Stimulated activated naive CD4-positive, alpha-beta T cell treated with Interleukin-2 at 50 U/mL for 16 hours (primary cell): ENCODE measurements at regions not wholly inside any gene's neighbourhood (a gene's known extent, or its start where the extent isn't known, plus 50 kb on each side); places are given as distances from the start of the nearest gene placed in this dataset.
"Not testable (repeated sequence)": the region's sequence is repeated elsewhere in the genome, so short reads cannot be mapped to it uniquely, and the experiment has no call there.

ENCODE experiments used
- DNase-seq: peaks from one replicate; lab custom pipeline; 2025; lab: John Stamatoyannopoulos, UW

- DNase-seq, result peak; percentile 80
Observed at GRCh38 chr6:27772261-27773001, 139.8 kb downstream of the OR2B2 start.

GRCh38 chr6:27771235-27771634, 141.0 kb downstream of the OR2B2 start:
- no peak for DNase-seq

DNA sequence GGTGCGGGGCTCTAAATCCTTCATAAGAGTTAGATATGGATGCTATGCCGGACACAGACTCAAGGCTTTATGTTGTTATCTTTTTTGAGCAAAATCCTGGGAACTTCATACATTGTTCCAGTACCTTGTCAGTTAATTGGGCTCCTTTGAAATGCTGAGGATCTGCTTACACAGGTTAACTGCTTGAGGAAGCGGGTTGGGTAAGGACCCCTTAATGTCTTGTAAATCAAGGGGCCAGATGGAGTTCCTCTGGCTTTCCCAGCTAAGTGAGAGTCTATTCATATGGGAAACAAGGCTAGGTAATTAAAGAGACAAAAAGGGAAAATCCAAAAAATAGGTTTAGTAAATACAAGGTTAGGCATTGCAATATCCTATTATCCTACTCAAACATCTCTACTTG, 141.5 kb downstream of the OR2B2 start:
- DNase-seq, result no peak

GRCh38 chr6:27768556-27768955, 143.6 kb downstream of the OR2B2 start:
- DNase-seq, result no peak

GRCh38 chr6:27767851-27768250, 144.3 kb downstream of the OR2B2 start:
- DNase-seq, result no peak

DNA sequence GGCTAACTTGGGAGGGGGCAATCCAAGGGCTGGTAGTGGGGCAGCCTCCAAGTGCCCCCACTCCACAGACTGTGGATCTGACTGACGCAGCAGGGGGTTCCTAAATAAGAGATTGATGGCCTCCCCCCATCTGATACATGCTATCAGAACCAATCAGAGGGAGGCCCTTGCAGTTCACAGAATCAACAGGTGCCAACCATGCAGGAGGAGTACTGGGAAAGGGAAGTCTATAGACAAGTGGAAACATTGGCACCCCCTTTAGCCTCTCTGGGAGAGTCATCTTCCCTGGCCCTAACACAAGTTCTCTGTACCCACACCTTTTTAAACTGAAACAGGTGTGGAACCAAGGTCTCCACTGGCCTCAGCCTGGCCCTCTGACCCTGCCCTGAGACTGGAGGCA, 145.8 kb downstream of the OR2B2 start:
- DNase-seq, result no peak

DNA sequence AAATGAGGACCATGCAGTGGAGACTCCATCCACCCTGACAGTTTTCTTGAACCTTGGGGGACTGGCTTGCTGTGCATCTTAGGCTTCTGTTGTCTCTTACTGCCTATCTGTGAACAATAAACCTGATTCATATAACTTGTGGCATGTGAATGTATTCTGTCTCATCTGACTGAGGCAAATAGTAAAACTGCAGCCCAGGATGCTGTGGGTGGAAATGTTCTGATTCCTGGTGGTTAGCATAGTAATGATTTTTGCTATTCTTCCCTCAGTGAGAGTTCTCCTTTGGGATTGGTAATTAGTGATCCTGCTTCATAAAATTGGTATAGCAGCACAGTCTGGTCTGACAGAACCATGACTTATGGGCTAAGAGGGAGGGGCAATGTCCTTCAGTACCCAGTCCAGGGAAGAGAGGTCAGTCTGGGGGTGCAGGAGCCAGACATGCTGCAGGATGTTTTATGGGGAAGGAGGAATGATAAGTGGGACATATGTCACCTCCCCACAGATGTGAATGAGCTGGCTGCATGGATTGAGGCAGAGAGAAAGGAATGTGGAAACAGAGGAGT, 147.1 kb downstream of the OR2B2 start:
- no peak for DNase-seq

DNA sequence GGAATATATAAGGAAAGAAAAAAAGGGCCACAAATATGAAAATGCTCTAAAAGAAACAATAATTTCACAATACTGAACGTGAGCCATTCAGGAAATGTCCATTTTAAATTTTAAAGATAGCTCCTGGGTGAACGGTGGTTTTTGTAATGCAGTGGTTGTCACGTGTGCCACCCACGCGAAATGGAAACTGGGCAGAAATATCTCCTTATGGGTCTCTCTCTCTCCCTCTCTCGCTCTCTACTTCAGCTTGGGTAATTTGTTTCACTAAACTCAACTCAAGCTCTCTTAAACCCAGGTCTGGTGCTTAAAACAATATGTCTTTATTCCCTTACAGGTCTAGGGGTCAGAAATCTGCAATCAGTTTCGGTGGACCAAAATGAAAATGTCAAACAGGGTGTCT, 150.8 kb downstream of the OR2B2 start:
- no peak for DNase-seq

- DNase-seq, result no peak
Observed at GRCh38 chr6:27760464-27760863, 151.7 kb downstream of the OR2B2 start.

- no peak for DNase-seq
Observed at GRCh38 chr6:27759930-27760329, 152.3 kb downstream of the OR2B2 start.

DNA sequence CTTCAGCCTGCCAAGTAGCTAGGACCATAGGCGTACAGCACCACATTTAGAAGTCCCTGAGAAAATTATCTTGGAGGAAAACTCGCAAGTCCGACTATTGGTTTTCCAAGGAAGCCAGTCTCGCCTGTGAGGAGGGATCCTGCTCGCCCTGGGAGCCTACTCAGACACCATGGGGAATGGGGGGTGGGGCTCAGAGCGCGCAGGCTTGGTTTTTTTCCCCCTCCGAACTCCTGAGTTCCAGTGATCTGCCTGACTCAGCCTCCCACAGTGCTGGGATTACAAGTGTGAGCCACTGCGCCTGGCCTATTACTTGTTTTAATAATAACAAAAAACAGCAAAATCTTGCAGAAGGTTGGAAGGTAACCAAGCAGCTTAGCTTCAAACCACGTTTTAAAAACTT, 153.7 kb downstream of the OR2B2 start:
- no peak for DNase-seq

DNA sequence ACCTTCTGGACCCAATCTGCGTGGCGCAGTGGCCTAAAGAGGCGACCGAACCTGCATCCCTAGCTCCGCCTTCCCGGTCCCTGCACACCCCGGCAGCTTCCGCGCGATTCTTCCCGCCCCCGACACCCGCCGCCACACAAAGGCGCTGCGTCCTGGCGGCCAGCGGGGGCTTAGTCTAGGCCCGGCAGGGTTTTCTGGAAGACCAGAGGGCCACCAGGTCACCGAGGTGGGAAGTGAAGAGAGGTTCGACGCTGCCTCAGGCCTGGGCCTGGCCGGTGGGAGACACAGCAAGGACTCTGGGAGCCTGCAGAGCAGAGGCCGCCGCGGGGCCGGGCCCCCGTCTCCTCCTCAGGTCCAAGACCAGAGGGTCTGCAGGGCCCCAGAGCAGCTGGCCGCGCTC, 154.9 kb downstream of the OR2B2 start:
- DNase-seq, result peak; percentile 50

DNA sequence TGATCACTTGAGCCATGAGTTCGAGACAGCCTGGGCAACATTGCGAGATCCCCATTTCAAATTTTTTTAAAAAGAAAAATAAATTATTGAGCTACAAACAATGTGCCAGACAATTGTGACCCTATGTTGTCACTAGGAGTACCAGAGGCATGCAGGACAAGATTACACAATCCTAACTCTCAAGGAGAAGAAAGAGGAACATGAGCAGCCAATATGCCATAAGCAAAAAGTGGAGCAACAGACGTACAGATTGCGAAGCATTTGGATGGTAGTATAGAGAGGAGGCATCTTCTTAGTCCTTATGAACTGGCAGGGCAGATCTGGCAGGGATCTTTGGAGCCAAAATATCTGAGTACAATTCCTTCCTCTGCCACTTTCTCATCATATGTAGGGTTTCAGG, 156.4 kb downstream of the OR2B2 start:
- DNase-seq, result no peak

GRCh38 chr6:27754408-27754782, 157.8 kb downstream of the OR2B2 start:
- DNase-seq, result no peak

DNA sequence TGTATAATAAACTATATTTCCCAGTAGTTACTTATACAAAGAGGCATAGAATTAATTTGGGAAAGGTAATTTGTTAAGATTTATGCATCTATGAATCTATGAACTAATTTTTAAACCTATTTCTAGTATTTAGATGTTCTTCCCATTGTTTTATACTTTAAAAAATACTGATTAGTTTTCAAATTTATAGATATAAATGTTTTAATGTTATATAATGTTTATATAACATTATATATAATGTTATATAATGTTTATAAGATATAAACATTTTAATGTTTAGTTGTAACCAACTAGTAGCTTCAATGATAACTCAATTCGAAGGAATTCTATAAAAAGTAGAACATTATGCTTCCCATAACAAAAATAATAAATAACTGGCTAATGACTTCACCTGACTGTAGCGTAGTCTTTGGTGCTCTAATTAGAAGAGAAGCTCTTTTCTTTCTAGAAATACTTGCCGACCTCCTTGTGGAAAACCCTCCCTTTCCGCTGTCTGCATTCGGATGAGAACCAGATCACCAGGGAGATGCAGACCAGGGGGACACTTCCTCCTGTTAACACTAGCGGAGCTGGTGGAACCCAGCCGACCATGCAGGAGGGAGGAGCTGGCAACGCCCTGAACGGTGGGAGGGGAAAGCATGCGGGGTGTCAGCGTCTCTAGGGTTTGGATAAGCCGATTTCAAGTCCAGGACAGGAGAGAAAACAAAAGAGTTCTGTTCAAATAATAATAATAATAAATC, 158.4 kb downstream of the OR2B2 start:
- peak; percentile 70 for DNase-seq

- DNase-seq, result peak; percentile 15
Observed at GRCh38 chr6:27752038-27752885, 159.9 kb downstream of the OR2B2 start.

DNA sequence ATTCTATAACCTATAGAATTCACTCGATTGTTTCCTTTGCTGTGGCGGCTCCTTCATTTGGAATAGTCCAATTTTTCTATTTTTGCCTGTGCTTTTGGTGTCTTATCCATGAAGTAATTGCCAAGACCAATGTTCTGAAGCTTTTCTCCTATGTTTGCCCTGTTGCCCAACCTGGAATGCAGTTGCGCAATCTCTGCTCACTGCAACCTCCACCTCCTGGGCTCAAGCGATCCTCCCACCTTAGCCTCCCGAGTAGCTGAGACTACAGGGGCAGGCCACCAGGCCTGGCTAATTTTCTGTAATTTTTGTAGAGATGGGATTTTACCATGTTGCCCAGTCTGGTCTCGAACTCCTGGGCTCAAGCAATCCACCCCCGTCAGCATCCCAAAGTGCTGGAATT, 163.5 kb downstream of the OR2B2 start:
- no peak for DNase-seq

GRCh38 chr6:27747637-27748036, 164.6 kb downstream of the OR2B2 start:
- no peak for DNase-seq

DNA sequence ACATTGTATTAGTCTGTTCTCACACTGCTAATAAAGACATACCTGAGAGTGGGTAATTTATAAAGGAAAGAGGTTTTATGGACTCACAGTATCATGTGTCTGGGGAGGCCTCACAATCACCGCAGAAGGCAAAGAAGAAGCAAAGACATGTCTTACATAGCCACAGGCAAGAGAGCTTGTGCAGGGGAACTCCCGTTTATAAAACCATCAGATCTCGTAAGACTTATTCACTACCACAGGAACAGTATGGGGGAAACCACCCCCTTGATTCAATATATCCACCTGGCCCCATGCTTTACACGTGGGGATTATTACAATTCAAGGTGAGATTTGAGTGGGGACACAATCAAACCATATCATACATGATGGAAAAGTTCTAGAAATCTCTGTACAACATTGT, 165.3 kb downstream of the OR2B2 start:
- DNase-seq, result not testable (repeated sequence)

DNA sequence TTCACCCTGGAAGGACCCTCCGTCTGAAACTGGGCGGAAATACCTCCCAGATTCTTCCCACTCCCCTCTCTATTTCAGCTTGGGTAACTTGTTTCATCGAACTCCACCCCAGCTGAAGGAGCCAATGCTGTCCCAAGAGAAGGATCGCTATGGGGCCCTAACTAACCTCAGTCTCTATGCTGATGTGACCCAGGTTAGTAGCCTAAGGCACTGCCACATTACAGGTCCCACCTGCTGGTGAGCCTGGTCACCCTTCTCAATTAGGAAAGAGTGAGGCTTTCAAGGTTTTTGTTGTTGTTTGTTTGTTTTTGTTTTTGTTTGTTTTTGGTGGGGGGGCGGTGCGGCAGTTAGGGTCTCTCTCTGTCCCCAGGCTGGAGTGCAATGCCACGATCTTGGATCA, 168.4 kb downstream of the OR2B2 start:
- DNase-seq, result no peak

GRCh38 chr6:27742833-27743573, 169.2 kb downstream of the OR2B2 start:
- no peak for DNase-seq

GRCh38 chr6:27739902-27740301, 172.3 kb downstream of the OR2B2 start:
- not testable (repeated sequence) for DNase-seq
